ENCODE measurements at regions not wholly inside any gene's neighbourhood (a gene's known extent, or its start where the extent isn't known, plus 50 kb on each side); places are given as distances from the start of the nearest gene placed in this dataset.

GRCh38 chr9:104009826-104010225 is 84.3 kb upstream of the SMC2 start (continued):
- TF ChIP-seq EZH2phosphoT487 (IDR thresholded peaks at IDR 0.05; ENCODE audit: borderline replicate concordance) (no peak), POLR2AphosphoS5 (IDR thresholded peaks at IDR 0.05; ENCODE audit: low read depth, low read length) (no peak)

DNA sequence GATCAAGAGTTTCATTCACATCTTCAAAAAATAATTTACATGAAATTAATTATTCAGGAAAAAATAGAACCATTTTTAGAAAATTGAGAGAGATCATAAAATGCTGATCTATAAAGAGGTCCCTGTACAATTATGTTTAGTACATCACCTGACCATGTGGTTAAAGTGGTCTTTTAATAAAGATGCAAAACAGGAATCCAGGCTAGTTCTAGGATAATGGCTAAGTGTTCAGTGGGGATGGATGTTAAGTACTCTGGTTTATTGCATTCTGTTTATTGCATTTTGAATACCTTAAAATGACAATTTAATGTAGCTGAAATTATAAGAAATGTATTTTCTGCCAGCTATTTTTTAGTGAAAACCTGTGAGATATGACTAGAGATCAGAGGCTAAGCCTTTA is 72.0 kb upstream of the SMC2 start:
- H3K27ac ChIP-seq (ENCODE audit: low read depth, low read length) = no peak overlapping the region
- no peaks in the 10 kb centered on the region for H3K27me3 ChIP-seq (ENCODE audit: insufficient read depth, low read length)
- H3K9ac ChIP-seq (ENCODE audit: low read length) = no peak overlapping the region
- CTCF ChIA-PET = no interaction called here
- H3K4me2 ChIP-seq (ENCODE audit: low read length) = no peak overlapping the region
- no peaks in the 10 kb centered on the region for H3K79me2 ChIP-seq (ENCODE audit: insufficient read depth, low read length)
- H3K4me3 ChIP-seq (replicated peaks in 1 of 2; ENCODE audit: low read depth in 1 of 2, low read length in 2 of 2) = no peak overlapping the region
- no peaks in the 10 kb centered on the region for H4K20me1 ChIP-seq (ENCODE audit: insufficient read depth)
- RAD21 ChIA-PET (ENCODE audit: low non-redundant PET in 1 of 2, low total read pairs in 2 of 2, uncharacterized antibody in 2 of 2, unreplicated experiment in 2 of 2) = no interaction called here
- ATAC-seq (no peak), DNase-seq (ENCODE audit: low read depth, low spot score) (no peak)
- TF ChIP-seq, protein P1, sequence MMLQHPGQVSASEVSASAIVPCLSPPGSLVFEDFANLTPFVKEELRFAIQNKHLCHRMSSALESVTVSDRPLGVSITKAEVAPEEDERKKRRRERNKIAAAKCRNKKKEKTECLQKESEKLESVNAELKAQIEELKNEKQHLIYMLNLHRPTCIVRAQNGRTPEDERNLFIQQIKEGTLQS (IDR thresholded peaks at IDR 0.05) = no peak
- TF ChIP-seq ZNF274 (IDR thresholded peaks at IDR 0.05; ENCODE audit: low read depth, low read length) (no peak), EZH2phosphoT487 (IDR thresholded peaks at IDR 0.05; ENCODE audit: borderline replicate concordance) (no peak), POLR2A (IDR thresholded peaks at IDR 0.05; ENCODE audit: borderline replicate concordance, extremely low read depth, insufficient read depth, insufficient read length) (no peak), CBX3 (IDR thresholded peaks at IDR 0.05; ENCODE audit: low read depth) (no peak)
- TF ChIP-seq, protein P2, sequence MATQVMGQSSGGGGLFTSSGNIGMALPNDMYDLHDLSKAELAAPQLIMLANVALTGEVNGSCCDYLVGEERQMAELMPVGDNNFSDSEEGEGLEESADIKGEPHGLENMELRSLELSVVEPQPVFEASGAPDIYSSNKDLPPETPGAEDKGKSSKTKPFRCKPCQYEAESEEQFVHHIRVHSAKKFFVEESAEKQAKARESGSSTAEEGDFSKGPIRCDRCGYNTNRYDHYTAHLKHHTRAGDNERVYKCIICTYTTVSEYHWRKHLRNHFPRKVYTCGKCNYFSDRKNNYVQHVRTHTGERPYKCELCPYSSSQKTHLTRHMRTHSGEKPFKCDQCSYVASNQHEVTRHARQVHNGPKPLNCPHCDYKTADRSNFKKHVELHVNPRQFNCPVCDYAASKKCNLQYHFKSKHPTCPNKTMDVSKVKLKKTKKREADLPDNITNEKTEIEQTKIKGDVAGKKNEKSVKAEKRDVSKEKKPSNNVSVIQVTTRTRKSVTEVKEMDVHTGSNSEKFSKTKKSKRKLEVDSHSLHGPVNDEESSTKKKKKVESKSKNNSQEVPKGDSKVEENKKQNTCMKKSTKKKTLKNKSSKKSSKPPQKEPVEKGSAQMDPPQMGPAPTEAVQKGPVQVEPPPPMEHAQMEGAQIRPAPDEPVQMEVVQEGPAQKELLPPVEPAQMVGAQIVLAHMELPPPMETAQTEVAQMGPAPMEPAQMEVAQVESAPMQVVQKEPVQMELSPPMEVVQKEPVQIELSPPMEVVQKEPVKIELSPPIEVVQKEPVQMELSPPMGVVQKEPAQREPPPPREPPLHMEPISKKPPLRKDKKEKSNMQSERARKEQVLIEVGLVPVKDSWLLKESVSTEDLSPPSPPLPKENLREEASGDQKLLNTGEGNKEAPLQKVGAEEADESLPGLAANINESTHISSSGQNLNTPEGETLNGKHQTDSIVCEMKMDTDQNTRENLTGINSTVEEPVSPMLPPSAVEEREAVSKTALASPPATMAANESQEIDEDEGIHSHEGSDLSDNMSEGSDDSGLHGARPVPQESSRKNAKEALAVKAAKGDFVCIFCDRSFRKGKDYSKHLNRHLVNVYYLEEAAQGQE (IDR thresholded peaks at IDR 0.05; ENCODE audit: low read depth) = no peak
- TF ChIP-seq, protein P3, sequence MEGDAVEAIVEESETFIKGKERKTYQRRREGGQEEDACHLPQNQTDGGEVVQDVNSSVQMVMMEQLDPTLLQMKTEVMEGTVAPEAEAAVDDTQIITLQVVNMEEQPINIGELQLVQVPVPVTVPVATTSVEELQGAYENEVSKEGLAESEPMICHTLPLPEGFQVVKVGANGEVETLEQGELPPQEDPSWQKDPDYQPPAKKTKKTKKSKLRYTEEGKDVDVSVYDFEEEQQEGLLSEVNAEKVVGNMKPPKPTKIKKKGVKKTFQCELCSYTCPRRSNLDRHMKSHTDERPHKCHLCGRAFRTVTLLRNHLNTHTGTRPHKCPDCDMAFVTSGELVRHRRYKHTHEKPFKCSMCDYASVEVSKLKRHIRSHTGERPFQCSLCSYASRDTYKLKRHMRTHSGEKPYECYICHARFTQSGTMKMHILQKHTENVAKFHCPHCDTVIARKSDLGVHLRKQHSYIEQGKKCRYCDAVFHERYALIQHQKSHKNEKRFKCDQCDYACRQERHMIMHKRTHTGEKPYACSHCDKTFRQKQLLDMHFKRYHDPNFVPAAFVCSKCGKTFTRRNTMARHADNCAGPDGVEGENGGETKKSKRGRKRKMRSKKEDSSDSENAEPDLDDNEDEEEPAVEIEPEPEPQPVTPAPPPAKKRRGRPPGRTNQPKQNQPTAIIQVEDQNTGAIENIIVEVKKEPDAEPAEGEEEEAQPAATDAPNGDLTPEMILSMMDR (IDR thresholded peaks at IDR 0.05 in 2 of 3, conservative IDR thresholded peaks at IDR 0.05 in 1 of 3; ENCODE audit: borderline replicate concordance in 1 of 3, insufficient read depth in 1 of 3, low read depth in 2 of 3, low read length in 2 of 3) = no peak
- H3K9me3 ChIP-seq (ENCODE audit: control insufficient read depth in 1 of 2, insufficient read depth in 1 of 2, low read depth in 1 of 2, low read length in 2 of 2) = no peaks in the 10 kb centered on the region
- no peaks in the 10 kb centered on the region for H3K36me3 ChIP-seq (ENCODE audit: control insufficient read depth in 1 of 2, insufficient read depth in 2 of 2, low read length in 2 of 2)
- no peaks in the 10 kb centered on the region for H3K9me2 ChIP-seq (ENCODE audit: insufficient read depth)
- H2AFZ ChIP-seq (ENCODE audit: low read depth, low read length, poor library complexity, severe bottlenecking) = no peak overlapping the region
- intact Hi-C loops (cut with micrococcal nuclease) = no loop called here
- no TSS peak for BruUV-seq (replicated peaks)
- POLR2A ChIA-PET = no interaction called here
- H3K4me1 ChIP-seq (ENCODE audit: control insufficient read depth in 1 of 2, insufficient read depth in 2 of 2, low read length in 2 of 2) = no peaks in the 10 kb centered on the region
